Urinary bladder (tissue), 3 donors: ENCODE measurements at regions not wholly inside any gene's neighbourhood (a gene's known extent, or its start where the extent isn't known, plus 50 kb on each side); places are given as distances from the start of the nearest gene placed in this dataset.
"Not testable (repeated sequence)": the region's sequence is repeated elsewhere in the genome, so short reads cannot be mapped to it uniquely, and the experiment has no call there.

Source experiments
- DNase-seq: peaks from one replicate; pipeline ENCODE4 v3.0.0-alpha.2; 2015; ENCODE audit errors: extremely low spot score
- H3K27ac ChIP-seq: one replicate; pipeline ENCODE4 v1.5.1; 2013; ENCODE audit warnings: low read depth, mild to moderate bottlenecking, moderate library complexity
- H3K36me3 ChIP-seq: one replicate; pipeline ENCODE4 v1.6.1; 2013; ENCODE audit warnings: mild to moderate bottlenecking, moderate library complexity; ENCODE audit not compliant: insufficient read depth
- H3K4me1 ChIP-seq: one replicate; pipeline ENCODE4 v1.6.1; 2013; ENCODE audit warnings: mild to moderate bottlenecking, moderate library complexity; ENCODE audit not compliant: insufficient read depth
- H3K4me3 ChIP-seq: one replicate; pipeline ENCODE4 v1.5.1; 2013; ENCODE audit warnings: low read depth, low read length
- WGBS: extraction: QIAGEN DNeasy Blood & Tissue Kit; methylation state at CpG from one replicate; pipeline ENCODE4 v1.1.7; 2013; 5-methylcytosine and 5-hydroxymethylcytosine counted together
- donor health status: healthy with polysubstance abuse.
- donor health status: healthy.

DNA sequence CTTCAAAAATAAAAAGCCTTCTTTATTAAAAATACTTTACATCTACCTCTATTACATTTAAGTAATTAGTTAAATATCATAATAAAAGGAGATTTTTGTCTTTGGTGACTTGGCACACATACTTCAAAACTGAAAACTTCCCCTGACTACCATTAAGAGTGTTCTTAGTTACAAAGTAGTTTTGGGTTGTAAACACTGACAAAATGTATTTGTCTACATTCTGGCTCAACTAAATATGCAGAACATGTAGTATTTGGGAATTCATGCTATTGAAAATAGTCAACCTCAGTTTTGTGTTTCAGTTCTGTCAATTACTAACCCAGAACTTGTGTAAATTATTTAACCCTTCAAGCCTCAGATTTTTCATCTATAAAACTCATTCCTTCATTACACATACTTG, 311.5 kb downstream of the RAD51AP2 start:
- Histone ChIP-seq H3K27ac (no peak overlapping the region), H3K36me3 (no peaks in the 10 kb centered on the region), H3K4me3 (no peak overlapping the region), H3K4me1 (no peaks in the 10 kb centered on the region)
- no peak for DNase-seq

DNA sequence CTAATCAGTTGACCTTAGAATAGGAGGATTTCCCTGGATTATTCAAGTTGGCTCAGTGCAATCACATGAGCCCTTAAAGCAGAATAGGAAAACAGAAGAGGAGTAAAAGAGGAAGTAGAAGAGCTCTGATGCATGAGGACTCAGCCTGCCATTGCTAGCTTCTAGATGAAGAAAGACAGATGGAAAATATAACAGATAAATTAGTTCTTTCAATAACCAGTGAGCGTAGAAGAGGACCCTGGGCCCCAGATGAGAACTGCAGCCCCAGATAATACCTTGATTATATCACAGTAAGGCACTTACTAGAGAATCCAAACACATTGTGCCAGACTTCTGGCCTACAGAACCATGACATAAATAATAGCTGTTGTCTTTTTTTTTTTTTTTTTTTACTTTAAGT, 314.0 kb downstream of the RAD51AP2 start:
- not testable (repeated sequence) for DNase-seq, H3K4me3 ChIP-seq, H3K4me1 ChIP-seq, H3K36me3 ChIP-seq, H3K27ac ChIP-seq
- 73% methylated on average over 1 of the region's 1 CpG for WGBS

DNA sequence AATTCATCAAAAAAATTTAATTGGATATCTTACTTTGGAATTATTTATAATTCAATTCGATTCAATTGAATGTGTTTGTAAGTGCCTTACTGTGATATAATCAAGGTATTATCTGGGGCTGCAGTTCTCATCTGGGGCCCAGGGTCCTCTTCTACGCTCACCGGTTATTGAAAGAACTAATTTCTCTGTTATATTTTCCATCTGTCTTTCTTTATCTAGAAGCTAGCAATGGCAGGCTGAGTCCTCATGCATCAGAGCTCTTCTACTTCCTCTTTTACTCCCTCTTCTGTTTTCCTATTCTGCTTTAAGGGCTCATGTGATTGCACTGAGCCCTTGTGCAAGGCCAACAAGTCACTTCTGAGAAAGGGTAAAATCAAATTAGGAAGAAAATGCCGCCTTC, 315.6 kb downstream of the RAD51AP2 start:
- WGBS = 83% methylated on average over 4 of the region's 4 CpGs
- not testable (repeated sequence) for H3K36me3 ChIP-seq, H3K4me3 ChIP-seq, H3K4me1 ChIP-seq, H3K27ac ChIP-seq, DNase-seq

DNA sequence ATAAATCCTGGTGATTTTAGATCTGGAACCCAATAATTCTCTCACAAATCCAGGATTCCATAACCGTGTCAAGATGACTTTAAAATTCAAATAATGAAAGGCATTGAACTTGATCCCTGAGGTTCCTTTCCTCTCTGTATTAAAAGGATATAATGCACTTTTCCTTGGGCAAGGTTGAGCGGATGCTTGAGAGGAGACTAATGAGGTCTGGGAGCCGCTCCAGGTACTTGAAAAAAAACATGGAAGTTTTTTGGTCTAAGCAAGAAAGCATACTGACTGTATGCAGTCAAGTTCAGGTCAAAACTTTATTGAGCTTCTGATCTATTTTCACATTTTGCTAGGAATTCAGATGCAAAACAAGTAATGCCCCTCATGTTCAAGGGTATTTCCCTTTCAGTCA, 318.5 kb downstream of the RAD51AP2 start:
- no peaks in the 10 kb centered on the region for H3K36me3 ChIP-seq
- DNase-seq = no peak
- 81% methylated on average over 3 of the region's 3 CpGs for WGBS
- H3K4me3 ChIP-seq = no peak overlapping the region
- no peaks in the 10 kb centered on the region for H3K4me1 ChIP-seq
- H3K27ac ChIP-seq = no peak overlapping the region

DNA sequence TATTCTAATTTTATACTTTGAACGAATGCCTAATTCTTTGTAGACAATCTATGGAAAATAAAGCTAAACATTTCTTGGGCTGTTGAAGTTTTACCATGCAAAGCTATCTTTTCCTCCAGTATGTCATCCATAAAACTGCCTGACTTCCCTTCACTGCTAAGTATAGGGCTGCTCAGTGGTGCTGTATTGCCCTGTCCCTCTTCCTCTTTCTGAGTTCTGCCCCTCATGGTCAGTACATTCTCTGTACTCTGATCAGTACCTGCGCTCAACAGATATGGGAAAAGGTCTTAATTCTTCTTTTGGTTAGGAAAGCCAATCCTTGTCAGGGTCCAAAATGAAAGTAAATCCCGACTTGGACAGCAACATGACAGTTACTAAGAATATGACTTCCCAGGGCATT, 321.9 kb downstream of the RAD51AP2 start:
- Histone ChIP-seq H3K4me1 (no peaks in the 10 kb centered on the region), H3K36me3 (no peaks in the 10 kb centered on the region), H3K27ac (no peak overlapping the region), H3K4me3 (no peak overlapping the region)
- 65% methylated on average over 3 of the region's 3 CpGs for WGBS
- DNase-seq = no peak

DNA sequence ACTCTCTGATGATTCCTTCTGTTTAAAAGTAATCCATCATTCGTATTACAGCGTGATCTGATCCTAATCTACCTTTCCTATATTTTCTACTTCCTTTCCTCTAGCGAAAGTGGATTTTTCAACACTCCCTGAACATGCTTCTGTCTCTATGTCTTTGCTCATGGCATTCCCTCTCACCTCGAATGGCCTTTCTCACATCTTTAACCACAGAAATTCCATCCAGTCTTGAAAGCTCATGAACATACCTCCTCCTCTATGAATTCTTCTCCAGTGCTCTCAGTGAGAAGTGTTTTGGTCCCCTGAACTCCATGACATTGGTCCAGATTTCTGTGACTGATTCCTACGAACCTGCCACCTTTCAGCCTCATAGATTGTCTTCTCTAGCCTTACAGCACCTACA, 323.2 kb downstream of the RAD51AP2 start:
- Histone ChIP-seq H3K4me3 (no peak overlapping the region), H3K27ac (no peak overlapping the region), H3K4me1 (no peaks in the 10 kb centered on the region), H3K36me3 (no peaks in the 10 kb centered on the region)
- no peak for DNase-seq
- 85% methylated on average over 5 of the region's 5 CpGs for WGBS

DNA sequence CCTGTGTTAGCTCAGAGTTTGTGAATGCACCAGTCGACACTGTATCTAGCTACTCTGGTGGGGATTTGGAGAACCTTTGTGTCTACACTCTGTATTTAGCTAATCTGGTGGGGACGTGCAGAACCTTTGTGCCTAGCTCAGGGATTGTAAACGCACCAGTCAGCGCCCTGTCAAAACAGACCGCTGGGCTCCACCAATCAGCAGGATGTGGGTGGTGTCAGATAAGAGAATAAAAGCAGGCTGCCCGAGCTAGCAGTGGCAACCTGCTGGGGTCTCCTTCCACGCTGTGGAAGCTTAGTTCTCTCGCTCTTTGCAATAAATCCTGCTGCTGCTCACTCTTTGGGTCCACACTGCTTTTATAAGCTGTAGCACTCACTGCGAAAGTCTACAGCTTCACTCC, 324.2 kb downstream of the RAD51AP2 start:
- Histone ChIP-seq H3K4me1 (no peaks in the 10 kb centered on the region), H3K27ac (no peak overlapping the region), H3K36me3 (no peaks in the 10 kb centered on the region), H3K4me3 (no peak overlapping the region)
- 82% methylated on average over 9 of the region's 9 CpGs for WGBS
- DNase-seq = no peak

DNA sequence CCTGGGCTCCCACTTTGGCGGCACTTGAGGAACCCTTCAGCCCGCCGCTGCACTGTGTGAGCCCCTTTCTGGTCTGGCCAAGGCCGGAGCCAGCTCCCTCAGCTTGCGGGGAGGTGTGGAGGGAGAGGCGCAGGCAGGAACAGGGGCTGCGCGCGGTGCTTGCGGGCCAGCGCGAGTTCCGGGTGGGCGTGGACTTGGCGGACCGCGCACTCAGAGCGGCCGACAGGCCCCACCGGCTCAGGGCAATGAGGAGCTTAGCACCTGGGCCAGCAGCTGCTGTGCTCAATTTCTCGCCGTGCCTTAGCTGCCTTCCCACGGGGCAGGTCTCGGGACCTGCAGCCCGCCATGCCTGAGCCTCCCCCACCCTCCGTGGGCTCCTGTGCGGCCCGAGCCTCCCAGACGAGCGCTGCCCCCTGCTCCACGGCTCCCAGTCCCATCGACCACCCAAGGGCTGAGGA, 324.8 kb downstream of the RAD51AP2 start:
- DNase-seq, H3K4me3 ChIP-seq, H3K4me1 ChIP-seq, H3K36me3 ChIP-seq, H3K27ac ChIP-seq: not testable (repeated sequence)
- 96% methylated on average over 32 of the region's 32 CpGs for WGBS

DNA sequence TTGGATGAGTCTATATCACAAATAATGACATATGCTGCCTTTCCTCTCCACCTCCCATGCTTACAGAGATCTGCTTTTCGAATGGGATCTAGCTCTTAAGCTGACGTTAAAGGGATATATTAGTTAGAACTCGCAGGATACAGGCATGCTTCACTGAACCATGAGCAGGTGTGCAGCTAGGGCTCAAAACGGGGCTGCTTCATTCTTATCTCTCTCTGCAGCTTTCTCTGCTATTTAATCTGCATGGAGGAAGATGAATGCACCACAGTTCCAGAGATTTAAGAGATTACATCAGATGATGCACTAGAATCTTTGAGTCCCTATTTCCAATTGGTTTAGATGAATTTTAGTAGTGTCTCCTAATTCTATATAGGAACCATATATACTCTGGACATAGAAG, 327.0 kb downstream of the RAD51AP2 start:
- Histone ChIP-seq H3K4me3 (no peak overlapping the region), H3K4me1 (peaks cover 2% of the 10 kb centered on the region), H3K27ac (no peak overlapping the region), H3K36me3 (no peaks in the 10 kb centered on the region)
- WGBS = 47% methylated on average over 4 of the region's 4 CpGs
- no peak for DNase-seq

DNA sequence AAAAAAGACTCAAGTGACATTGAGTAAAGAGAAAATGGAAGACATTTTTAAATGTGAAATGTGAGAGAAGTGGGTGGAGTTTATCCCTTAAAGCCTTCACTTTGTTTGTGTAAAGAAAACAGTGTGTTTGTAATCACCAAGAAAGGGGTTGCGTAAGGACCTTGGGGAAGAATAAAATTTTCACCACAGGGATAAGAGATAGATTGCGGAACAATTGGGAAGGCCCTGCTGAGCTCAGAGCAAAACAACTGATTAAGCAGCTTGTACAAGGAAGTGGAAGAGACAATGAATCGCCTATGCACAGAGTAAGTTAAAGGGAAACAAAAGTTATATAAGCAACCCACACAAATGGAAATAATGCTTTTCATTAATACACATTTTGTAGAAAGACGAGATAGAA, 327.7 kb downstream of the RAD51AP2 start:
- H3K4me1 ChIP-seq = peaks cover 2% of the 10 kb centered on the region
- no peak overlapping the region for H3K4me3 ChIP-seq
- H3K27ac ChIP-seq = no peak overlapping the region
- no peak for DNase-seq
- no peaks in the 10 kb centered on the region for H3K36me3 ChIP-seq
- WGBS = 87% methylated on average over 4 of the region's 4 CpGs

DNA sequence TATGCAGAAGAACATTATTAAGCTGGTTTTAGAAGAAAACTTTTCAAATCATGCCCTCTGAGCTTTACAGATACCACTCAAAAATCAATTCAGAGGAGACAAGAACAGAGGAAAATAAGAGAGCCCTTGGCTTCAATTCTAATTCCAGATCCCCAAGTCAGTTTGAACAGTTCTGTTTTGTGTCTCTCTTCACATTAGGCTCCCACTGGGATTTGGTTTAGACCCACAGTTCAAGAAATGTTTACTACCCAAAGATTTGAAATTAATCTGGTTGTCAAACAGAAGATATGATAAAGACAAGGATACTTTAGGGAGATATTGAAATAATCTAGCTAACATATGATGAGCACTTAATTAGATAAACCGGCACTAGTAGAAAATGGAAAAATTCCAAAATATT, 329.5 kb downstream of the RAD51AP2 start:
- WGBS = 34% methylated on average over 1 of the region's 1 CpG
- no peak overlapping the region for H3K4me3 ChIP-seq
- peaks cover 2% of the 10 kb centered on the region for H3K4me1 ChIP-seq
- H3K27ac ChIP-seq = no peak overlapping the region
- no peaks in the 10 kb centered on the region for H3K36me3 ChIP-seq
- DNase-seq = no peak

DNA sequence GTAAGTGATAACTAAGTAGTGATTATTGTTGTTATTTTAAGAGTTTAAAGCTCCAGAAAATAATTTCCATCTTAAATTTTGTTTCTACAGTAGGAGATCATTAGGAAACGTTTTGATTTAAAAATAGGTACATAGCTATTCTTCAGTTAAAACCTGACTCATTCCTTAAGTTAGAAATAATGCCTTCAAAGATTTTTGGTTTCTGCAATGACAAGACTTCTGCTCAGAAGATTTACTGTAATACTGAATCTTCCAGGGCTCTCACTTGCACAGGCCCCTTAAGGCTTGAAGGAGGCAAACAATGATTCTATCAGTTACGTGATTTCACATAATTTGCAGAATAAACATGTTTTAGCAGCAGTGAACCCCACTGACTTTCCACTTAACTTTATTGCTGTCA, 333.7 kb downstream of the RAD51AP2 start:
- Histone ChIP-seq H3K36me3 (no peaks in the 10 kb centered on the region), H3K4me3 (no peak overlapping the region), H3K27ac (no peak overlapping the region), H3K4me1 (peaks cover 2% of the 10 kb centered on the region)
- WGBS = 74% methylated on average over 2 of the region's 2 CpGs
- no peak for DNase-seq

DNA sequence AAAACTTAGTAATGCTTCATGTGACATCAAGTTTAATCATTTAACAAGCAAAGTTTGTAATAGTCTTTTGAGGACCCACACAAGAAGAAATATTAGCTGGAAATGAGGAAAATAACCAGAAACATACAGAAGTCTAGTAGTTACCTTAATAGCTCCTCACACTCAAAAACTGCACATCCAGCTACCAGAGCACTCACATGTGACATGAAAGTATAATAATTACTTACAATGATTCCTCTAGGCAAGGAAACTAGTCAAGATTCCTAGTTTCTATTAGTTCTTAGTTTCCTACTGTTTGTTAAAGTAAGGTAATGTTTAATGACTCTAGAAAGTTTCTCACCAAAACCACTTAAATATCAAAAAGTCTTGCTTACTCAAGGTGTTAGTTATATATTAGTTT, 335.8 kb downstream of the RAD51AP2 start:
- no peak for DNase-seq
- H3K4me1 ChIP-seq = peaks cover 2% of the 10 kb centered on the region
- no peak overlapping the region for H3K27ac ChIP-seq
- H3K4me3 ChIP-seq = no peak overlapping the region
- H3K36me3 ChIP-seq = no peaks in the 10 kb centered on the region

DNA sequence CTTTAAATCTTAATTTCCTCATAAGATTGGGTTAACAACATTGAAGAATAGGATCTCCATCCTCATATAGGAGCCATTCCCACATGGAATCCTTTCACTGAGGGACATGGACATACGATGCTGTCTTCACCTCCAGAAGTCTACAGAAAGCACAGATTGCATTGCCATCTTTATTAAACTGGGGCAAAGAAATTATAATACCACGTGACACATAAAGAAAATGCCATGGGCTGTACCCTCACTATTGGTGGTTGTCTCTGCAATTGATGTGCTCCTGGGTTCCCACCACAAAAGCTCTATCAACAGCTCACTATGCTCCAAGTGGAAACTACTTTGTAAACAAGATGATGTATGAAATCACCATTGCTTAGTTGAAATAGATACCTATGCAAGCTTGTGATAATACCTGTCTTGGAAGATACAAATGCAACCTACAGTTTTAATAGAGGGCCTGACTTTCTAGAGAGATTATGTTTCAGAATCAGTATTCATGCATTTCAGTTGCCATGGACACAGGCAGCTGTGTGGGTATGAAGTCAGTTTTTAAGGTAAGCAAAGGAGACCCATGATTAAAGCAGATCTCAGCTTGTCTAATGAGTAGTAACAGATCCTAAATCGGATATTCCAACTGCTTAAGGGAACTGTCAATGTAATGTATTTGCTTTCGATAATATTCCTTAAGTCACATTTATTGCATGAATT, 337.0 kb downstream of the RAD51AP2 start:
- WGBS = 83% methylated on average over 4 of the region's 4 CpGs
- DNase-seq = no peak
- Histone ChIP-seq H3K27ac (no peak overlapping the region), H3K36me3 (no peaks in the 10 kb centered on the region), H3K4me1 (no peaks in the 10 kb centered on the region), H3K4me3 (no peak overlapping the region)
